ENCODE measurements at regions not wholly inside any gene's neighbourhood (a gene's known extent, or its start where the extent isn't known, plus 50 kb on each side); places are given as distances from the start of the nearest gene placed in this dataset.
A peak's percentile ranks its signal among the peaks of the same experiment; 100 is the strongest.
"Not testable (repeated sequence)": the region's sequence is repeated elsewhere in the genome, so short reads cannot be mapped to it uniquely, and the experiment has no call there.

DNA sequence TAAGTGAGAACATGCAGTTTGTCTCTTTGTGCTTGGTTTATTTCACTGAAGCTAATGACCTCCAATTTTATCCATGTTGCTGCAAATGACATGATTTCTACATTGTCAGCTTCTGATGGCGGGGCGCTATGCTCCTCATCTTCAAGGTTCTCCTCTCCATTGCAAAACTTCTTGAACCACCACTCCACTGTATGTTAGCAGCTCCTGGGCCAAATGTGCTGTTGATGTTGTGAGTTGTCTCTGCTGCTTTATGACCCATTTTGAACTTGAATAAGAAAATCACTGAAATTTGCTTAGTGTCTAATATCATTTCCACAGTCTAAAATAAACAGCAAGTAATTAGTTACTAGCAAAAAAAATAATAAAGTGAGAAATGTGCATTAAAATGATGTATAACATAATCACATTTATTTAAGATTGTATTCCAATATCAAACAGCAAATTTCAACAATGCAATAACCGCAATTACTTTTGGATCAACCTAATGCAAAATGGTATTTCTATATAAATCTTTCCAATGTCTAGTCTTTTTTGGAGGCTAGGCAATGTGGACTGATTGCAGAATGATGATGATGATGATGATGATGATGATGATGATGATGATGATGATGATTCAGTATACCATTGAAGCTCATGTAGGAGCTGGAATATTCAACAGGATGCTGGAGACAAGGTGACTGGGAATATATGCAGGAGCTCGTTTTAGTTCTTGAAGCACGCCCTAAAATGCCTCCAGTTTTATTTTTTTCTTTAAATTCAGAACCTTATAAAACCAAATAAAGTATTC is 304.9 kb upstream of the KYNU start:
- DNase-seq (ENCODE audit: low spot score), result no peak

DNA sequence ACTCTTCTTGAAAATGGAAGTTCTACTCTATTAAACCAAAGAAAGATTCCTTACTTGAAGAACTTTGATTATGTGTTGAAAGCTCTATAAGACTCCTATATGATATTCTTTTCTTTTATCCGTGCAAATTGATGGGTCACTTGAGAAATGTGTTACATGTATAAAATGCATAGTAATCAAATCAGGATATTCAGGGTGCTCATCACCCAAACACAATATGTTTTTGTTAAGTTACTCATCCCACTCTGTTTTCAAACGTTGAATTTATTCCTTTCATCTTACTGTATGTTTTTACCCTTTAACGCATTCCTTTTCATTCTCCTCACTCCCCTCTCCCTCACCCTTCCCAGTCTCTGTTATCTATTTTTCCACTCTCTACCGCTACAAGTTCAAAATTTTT is 305.5 kb upstream of the KYNU start:
- no peak for DNase-seq (ENCODE audit: low spot score)

GRCh38 chr2:142562900-142563299 is 314.6 kb upstream of the KYNU start:
- no peak for DNase-seq (ENCODE audit: low spot score)

GRCh38 chr2:142561656-142562055 is 315.8 kb upstream of the KYNU start:
- DNase-seq (ENCODE audit: low spot score), result no peak

- peak; percentile 50 for DNase-seq (ENCODE audit: low spot score)
Observed at GRCh38 chr2:142557391-142557790, 320.1 kb upstream of the KYNU start.

DNA sequence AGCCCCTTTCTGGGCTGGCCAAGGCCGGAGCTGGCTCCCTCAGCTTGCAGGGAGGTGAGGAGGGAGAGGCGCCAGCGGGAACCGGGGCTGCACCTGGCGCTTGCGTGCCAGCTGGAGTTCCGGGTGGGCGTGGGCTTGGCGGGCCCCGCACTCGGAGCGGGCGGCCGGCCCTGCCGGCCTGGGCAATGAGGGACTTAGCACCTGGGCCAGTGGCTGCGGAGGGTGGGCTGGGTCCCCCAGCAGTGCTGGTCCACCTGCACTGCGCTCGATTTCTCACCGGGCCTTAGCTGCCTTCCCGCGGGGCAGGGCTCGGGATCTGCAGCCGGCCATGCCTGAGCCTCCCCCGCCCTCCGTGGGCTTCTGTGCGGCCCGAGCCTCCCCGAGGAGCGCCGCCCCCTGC is 331.5 kb upstream of the KYNU start:
- DNase-seq (ENCODE audit: low spot score), result not testable (repeated sequence)

DNA sequence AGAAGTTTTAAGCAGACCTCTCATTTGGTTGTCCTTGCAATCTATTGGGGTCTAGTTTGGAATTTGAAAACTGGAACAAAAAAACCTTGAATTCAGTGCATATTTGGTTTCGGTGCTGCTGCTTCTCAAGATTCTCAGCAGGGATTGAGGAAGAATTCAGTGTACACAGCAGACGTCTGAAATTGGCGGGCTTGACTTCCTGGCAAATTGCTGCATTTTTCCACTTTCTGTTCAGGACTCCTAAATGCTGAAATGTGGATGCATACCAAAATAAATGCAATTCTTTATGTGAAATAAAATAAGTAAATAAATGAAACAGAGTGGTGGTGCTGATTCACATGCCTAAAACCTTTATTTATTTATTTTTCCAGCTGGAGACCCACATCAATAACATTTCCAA is 332.4 kb upstream of the KYNU start:
- no peak for DNase-seq (ENCODE audit: low spot score)

- DNase-seq (ENCODE audit: low spot score), result no peak
Observed at GRCh38 chr2:142544173-142544572, 333.3 kb upstream of the KYNU start.

DNA sequence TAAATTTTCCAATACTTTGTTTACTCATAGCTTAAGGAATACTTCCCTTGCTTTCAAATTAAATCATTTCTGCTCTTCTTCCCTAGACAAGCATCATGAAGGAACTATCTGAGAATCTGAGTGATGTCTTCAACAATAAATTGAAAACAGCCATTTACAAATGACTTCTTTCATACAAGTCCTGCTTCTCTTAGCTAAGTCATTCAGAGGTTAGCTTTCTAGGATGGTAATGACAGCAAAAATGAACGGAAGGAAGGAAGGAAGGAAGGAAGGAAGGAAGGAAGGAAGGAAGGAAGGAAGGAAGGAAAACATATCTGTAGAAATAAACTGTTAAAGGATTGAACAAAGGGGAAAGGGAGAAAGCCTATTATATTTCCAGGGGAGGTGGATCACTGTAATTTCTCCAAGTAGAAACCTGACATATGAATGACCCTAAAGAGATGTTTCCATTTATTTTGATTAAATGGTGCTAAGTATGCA is 335.0 kb upstream of the KYNU start:
- no peak for DNase-seq (ENCODE audit: low spot score)

GRCh38 chr2:142536966-142537365 is 340.5 kb upstream of the KYNU start:
- no peak for DNase-seq (ENCODE audit: low spot score)

- peak; percentile 23 for DNase-seq (ENCODE audit: low spot score)
Observed at GRCh38 chr2:142536492-142536891, 341.0 kb upstream of the KYNU start.

GRCh38 chr2:142535311-142535710 is 342.2 kb upstream of the KYNU start:
- DNase-seq (ENCODE audit: low spot score), result no peak

DNA sequence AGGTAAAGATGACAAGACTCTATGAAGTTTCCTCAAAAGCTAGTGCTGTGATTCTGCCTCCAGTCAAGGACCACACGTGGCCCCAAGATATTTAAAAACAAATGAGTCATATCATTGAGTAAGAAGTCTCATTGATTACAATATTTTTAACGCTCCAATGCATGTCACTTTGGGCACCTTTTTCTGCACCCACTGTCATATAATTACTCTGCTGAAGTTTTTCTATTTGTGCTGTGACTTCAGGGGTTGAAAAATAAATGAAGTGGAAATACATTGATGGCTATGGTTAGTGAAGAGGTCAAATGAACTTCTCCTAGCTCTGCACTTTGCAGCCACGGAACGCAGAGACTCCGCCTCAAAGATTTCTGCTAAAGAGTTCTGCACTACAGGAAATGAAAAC is 344.3 kb upstream of the KYNU start:
- no peak for DNase-seq (ENCODE audit: low spot score)

- no peak for DNase-seq (ENCODE audit: low spot score)
Observed at GRCh38 chr2:142531377-142531776, 346.1 kb upstream of the KYNU start.

DNA sequence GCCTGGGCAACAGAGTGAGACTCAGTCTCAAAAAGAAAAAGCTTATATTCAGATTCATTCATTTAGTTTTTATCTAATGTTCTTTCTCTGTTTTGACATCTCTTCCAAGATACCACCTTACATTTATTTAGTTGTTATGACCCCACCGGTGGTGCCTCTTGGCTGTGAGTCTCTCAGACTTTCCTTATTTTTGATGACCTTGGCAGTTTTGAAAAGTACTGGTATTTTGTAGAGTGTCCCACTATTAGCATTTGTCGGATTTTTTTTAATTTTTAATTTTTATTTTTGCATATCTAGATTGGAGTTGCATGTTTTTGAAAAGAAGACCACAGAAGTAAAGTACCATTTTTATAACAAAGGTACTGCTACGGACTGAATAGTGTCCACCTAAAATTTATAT is 351.7 kb upstream of the KYNU start:
- no peak for DNase-seq (ENCODE audit: low spot score)

- no peak for DNase-seq (ENCODE audit: low spot score)
Observed at GRCh38 chr2:142521492-142521891, 356.0 kb upstream of the KYNU start.

DNA sequence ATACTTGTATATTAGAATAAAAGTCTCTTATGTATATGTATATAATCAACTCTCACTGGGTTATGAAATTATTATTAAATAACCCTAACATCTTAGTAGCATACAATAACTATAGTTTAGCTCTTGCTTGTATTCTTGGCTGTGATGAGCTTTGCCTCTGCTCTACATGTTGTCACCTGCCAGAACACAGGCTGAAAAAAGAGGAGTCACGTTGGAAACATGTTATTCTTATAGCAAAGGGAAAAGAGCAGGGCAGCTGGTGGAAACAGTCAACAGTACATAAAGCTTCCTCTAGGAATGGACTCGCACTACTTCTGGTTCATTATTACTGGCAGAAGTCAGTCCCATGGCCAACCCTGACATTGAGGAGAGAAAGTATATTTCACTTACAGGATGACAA is 362.0 kb upstream of the KYNU start:
- no peak for DNase-seq (ENCODE audit: low spot score)

DNA sequence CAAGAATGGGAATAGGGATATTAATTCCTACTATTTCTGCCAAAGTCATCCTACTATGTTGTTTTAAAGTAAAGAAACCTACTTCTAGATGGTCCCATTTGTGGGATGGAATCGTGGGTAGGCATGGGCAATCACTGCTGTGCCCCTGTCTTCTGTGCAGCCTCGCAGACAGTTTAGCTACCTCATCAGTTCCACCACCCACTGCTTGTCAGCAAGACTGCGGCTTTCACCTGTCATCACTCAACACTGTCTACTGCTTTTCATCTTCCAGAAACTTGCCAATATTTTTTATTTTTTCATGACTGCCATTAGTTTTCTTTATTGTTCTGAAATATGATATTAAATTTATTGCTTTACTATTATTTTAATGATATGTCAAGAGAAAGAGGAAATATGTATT is 368.1 kb upstream of the KYNU start:
- no peak for DNase-seq (ENCODE audit: low spot score)

- DNase-seq (ENCODE audit: low spot score), result no peak
Observed at GRCh38 chr2:142504754-142505153, 372.7 kb upstream of the KYNU start.

DNA sequence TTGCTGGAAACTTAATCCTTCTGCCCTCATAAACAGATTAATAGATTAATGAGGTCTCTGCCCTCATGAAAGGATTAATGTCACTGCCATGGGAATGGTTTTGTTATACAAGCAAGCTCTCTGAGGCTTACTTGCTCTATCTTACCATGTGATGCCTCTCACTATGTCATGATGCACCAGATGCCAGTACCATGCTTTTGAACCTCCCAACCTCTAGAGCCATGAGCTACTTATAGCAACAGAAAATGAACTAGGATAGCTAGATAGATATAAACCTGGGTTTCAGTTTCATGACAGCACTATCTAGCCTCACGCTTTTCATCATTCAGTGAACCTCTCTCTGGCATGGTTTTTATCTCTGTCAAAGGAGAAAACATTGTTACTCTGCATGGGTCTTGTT is 371.6 kb upstream of the LRP1B start:
- no peak for DNase-seq (ENCODE audit: low spot score)

DNA sequence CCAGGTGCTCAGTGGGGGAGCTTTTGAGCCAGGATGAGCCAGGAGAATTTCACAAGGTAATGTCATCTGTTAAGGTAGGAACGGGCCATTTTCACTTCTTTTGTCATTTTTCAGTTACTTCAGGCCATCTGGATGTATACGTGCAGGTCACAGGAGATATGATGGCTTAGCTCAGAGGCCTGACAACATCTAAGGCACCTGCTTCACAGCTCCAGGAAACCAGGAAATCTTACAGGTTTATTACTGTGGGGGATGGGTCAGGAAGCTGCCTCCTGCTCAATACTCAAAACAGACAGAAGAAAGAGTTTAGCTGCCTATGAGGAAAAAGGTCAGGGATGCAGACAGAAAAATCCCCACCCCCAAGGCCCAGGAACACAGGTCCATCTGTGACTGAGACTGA is 364.3 kb upstream of the LRP1B start:
- DNase-seq (ENCODE audit: low spot score), result no peak

DNA sequence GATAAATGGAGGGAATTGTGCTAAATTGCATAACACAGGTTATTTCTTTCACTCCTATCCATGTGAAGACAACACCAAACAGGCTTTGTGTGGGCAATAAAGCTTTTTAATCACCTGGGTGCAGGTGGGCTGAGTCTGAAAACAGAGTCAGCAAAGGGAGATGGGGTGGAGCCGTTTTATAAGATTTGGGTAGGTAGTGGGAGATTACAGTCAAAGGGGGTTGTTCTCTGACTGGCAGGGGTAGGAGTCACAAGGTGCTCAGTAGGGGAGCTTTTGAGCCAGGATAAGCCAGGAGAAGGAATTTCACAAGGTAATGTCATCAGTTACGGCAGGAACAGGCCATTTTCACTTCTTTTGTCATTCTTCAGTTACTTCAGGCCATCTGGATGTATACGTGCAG is 358.8 kb upstream of the LRP1B start:
- not testable (repeated sequence) for DNase-seq (ENCODE audit: low spot score)

GRCh38 chr2:142484111-142484510 is 353.3 kb upstream of the LRP1B start:
- no peak for DNase-seq (ENCODE audit: low spot score)

GRCh38 chr2:142483653-142484052 is 352.8 kb upstream of the LRP1B start:
- DNase-seq (ENCODE audit: low spot score), result no peak

Measured in Ammon's horn (tissue), 1 donor.